ENCODE measurements at regions not wholly inside any gene's neighbourhood (a gene's known extent, or its start where the extent isn't known, plus 50 kb on each side); places are given as distances from the start of the nearest gene placed in this dataset.

DNA sequence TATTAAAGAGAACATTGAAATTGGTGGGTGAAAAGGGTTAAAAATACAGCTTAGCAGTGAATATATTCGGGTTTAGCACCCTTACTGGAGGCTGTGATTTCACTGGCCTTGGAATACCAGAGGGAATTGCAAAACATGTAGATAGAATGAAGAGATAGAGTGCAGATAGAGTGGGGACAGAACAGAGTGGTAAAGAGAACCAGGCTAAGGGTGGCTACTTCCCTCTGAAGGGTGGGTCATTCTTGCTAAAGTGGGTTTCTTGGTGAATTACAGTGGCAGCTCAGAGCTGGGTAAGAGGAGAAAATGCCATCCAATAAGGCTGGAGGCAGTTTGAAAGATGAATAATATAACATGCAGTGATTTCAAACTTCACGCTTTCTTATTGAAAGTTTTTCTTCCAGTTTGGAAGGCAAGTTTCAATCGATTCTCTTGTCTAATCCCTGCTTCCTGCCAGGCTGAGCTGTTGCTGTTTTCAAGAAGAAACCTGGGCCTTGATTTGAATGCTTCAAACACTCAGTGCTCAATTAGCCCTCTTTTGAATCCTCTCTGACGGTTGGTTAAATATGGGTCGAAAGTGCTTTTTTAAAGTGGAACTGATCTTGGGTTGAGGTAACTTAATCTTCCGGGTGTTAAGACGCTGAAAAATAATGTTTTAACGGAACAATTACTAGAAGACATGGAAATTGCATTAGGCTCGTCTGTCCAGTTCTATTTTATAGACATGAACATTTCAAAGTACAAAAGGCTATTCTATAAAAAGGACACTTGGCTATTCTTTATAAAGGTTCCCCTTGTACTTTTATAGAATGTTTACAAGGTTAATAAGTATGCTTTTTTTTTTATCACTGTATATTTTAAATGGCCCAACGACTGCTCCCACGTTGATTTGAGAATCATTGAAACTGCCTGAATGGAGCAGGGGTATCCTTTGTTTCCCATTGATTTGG is 203.3 kb downstream of the BCAS1 start:
- TF ChIP-seq, protein P1, sequence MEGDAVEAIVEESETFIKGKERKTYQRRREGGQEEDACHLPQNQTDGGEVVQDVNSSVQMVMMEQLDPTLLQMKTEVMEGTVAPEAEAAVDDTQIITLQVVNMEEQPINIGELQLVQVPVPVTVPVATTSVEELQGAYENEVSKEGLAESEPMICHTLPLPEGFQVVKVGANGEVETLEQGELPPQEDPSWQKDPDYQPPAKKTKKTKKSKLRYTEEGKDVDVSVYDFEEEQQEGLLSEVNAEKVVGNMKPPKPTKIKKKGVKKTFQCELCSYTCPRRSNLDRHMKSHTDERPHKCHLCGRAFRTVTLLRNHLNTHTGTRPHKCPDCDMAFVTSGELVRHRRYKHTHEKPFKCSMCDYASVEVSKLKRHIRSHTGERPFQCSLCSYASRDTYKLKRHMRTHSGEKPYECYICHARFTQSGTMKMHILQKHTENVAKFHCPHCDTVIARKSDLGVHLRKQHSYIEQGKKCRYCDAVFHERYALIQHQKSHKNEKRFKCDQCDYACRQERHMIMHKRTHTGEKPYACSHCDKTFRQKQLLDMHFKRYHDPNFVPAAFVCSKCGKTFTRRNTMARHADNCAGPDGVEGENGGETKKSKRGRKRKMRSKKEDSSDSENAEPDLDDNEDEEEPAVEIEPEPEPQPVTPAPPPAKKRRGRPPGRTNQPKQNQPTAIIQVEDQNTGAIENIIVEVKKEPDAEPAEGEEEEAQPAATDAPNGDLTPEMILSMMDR (IDR thresholded peaks at IDR 0.05): no peak
- TF ChIP-seq POLR2AphosphoS5 (IDR thresholded peaks at IDR 0.05): no peak

Measured in breast epithelium (tissue), 3 donors.